ENCODE measurements at regions not wholly inside any gene's neighbourhood (a gene's known extent, or its start where the extent isn't known, plus 50 kb on each side); places are given as distances from the start of the nearest gene placed in this dataset.

DNA sequence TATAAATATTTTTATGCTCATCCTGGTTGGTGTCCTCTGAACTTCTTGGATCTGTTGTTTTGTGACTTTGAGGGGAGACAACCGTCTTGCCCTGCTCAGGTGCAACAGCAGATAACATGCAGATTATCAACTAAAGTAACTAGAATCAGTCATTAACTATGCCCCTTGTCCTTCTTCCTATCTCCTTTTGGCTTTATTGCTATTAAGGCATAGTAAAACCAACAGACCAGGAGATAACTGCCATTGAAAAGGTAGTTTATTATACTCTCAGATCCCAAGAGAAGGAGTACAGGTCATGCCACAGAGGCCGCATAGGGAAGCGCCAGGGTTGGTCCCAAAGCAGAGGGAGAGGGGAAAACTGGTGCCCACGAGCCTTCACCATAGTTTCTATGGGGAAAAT lies 418.2 kb downstream of the GJA1 start (continued):
- no peak for TF ChIP-seq SIX5 (IDR thresholded peaks at IDR 0.05; ENCODE audit: borderline replicate concordance in 1 of 2, insufficient read depth in 1 of 2, low read depth in 1 of 2, low read length in 2 of 2)

GRCh38 chr6:121855521-121855920 lies 420.1 kb downstream of the GJA1 start:
- ATAC-seq = no peak
- H3K36me3 ChIP-seq (ENCODE audit: control insufficient read depth, insufficient read depth, low read length) = no peaks in the 10 kb centered on the region
- WGBS (ENCODE audit: insufficient coverage, low coverage, missing lambda C conversion rate) = 0% methylated on average over 4 of the region's 4 CpGs
- no peaks in the 10 kb centered on the region; the same call in 1 of the 2 replicates for H3K9me3 ChIP-seq (replicated peaks; ENCODE audit: control insufficient read depth, insufficient read depth, low read depth, low read length)
- in situ Hi-C loops (cut with MboI) (no loop called here), intact Hi-C loops (cut with micrococcal nuclease) (no loop called here)
- no peaks in the 10 kb centered on the region for H3K79me2 ChIP-seq (ENCODE audit: control insufficient read depth, insufficient read depth, low read length)
- H3K9ac ChIP-seq (ENCODE audit: insufficient read depth in 1 of 2, low read depth in 2 of 2, low read length in 2 of 2) = no peak overlapping the region
- no peaks in the 10 kb centered on the region for H3K9me1 ChIP-seq (ENCODE audit: control insufficient read depth, insufficient read depth, low read length)
- POLR2A ChIA-PET = no interaction called here
- H2AFZ ChIP-seq (ENCODE audit: low read depth, low read length) = no peak overlapping the region
- BruUV-seq (replicated peaks) = no TSS peak
- H4K20me1 ChIP-seq (replicated peaks; ENCODE audit: control insufficient read depth, insufficient read depth, low read length) = no peaks in the 10 kb centered on the region
- no peak for TF ChIP-seq CHCHD3 (CRISPR knock-in tag; IDR thresholded peaks at IDR 0.05)
- no peak overlapping the region for H3K4me2 ChIP-seq (ENCODE audit: insufficient read depth, low read length)
- no peaks in the 10 kb centered on the region for H3K4me1 ChIP-seq (replicated peaks in 1 of 2; ENCODE audit: control insufficient read depth in 2 of 2, insufficient read depth in 2 of 2, low read length in 2 of 2)
- no peak for DNase-seq (ENCODE audit: extremely low read depth in 1 of 4, low spot score in 3 of 4)
- no peak overlapping the region for H3K27ac ChIP-seq (ENCODE audit: extremely low read depth, low read depth, low read length)
- H3K4me3 ChIP-seq = no peak overlapping the region
- no peak for FAIRE-seq
- CTCF ChIA-PET (ENCODE audit: low intra/inter-chr PET ratio) = no interaction called here
- no peaks in the 10 kb centered on the region for H3K27me3 ChIP-seq (ENCODE audit: control insufficient read depth in 2 of 2, insufficient read depth in 2 of 2, low read length in 2 of 2)

- WGBS (ENCODE audit: insufficient coverage, low coverage, missing lambda C conversion rate) = 10% methylated on average over 2 of the region's 2 CpGs
- TF ChIP-seq OTX1 (CRISPR knock-in tag; IDR thresholded peaks at IDR 0.05) = no peak
- TF ChIP-seq, protein P1, sequence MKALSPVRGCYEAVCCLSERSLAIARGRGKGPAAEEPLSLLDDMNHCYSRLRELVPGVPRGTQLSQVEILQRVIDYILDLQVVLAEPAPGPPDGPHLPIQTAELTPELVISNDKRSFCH (CRISPR knock-in tag; IDR thresholded peaks at IDR 0.05) = no peak
- TF ChIP-seq, protein P1 (tag; IDR thresholded peaks at IDR 0.05) = no peak
- TF ChIP-seq ATF3 (IDR thresholded peaks at IDR 0.05) = no peak
- no peak for TF ChIP-seq ATF3 (CRISPR knock-in tag; conservative IDR thresholded peaks at IDR 0.05)
- TF ChIP-seq, protein P2, sequence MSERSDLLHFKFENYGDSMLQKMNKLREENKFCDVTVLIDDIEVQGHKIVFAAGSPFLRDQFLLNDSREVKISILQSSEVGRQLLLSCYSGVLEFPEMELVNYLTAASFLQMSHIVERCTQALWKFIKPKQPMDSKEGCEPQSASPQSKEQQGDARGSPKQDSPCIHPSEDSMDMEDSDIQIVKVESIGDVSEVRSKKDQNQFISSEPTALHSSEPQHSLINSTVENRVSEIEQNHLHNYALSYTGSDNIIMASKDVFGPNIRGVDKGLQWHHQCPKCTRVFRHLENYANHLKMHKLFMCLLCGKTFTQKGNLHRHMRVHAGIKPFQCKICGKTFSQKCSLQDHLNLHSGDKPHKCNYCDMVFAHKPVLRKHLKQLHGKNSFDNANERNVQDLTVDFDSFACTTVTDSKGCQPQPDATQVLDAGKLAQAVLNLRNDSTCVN (CRISPR knock-in tag; IDR thresholded peaks at IDR 0.05) = no peak
- no peak for TF ChIP-seq ZNF263 (CRISPR knock-in tag; IDR thresholded peaks at IDR 0.05; ENCODE audit: borderline replicate concordance)
- no peak for TF ChIP-seq NFIC (IDR thresholded peaks at IDR 0.05)
- TF ChIP-seq ZSCAN32 (CRISPR knock-in tag; IDR thresholded peaks at IDR 0.05) = no peak
- no peak for TF ChIP-seq TRIM28 (IDR thresholded peaks at IDR 0.05)
- TF ChIP-seq ELF4 (CRISPR knock-in tag; IDR thresholded peaks at IDR 0.05) = no peak
Observed at GRCh38 chr6:121856296-121856695, 420.9 kb downstream of the GJA1 start.

More at GRCh38 chr6:121856296-121856695, 420.9 kb downstream of the GJA1 start:
- CTCF ChIA-PET (ENCODE audit: low intra/inter-chr PET ratio) = no interaction called here
- DNase-seq (ENCODE audit: extremely low read depth in 1 of 4, low spot score in 3 of 4) (no peak), FAIRE-seq (no peak), ATAC-seq (no peak)
- in situ Hi-C loops (cut with MboI) = no loop called here
- no peaks in the 10 kb centered on the region for H3K27me3 ChIP-seq (ENCODE audit: control insufficient read depth in 2 of 2, insufficient read depth in 2 of 2, low read length in 2 of 2)
- intact Hi-C loops (cut with micrococcal nuclease) = no loop called here
- no peaks in the 10 kb centered on the region for H3K79me2 ChIP-seq (ENCODE audit: control insufficient read depth, insufficient read depth, low read length)
- BruUV-seq (replicated peaks) = no TSS peak
- no peaks in the 10 kb centered on the region for H3K4me1 ChIP-seq (replicated peaks in 1 of 2; ENCODE audit: control insufficient read depth in 2 of 2, insufficient read depth in 2 of 2, low read length in 2 of 2)
- H3K4me3 ChIP-seq = no peak overlapping the region
- no peaks in the 10 kb centered on the region; the same call in 1 of the 2 replicates for H3K9me3 ChIP-seq (replicated peaks; ENCODE audit: control insufficient read depth, insufficient read depth, low read depth, low read length)
- H3K36me3 ChIP-seq (ENCODE audit: control insufficient read depth, insufficient read depth, low read length) = no peaks in the 10 kb centered on the region
- H4K20me1 ChIP-seq (replicated peaks; ENCODE audit: control insufficient read depth, insufficient read depth, low read length) = no peaks in the 10 kb centered on the region
- H2AFZ ChIP-seq (ENCODE audit: low read depth, low read length) = no peak overlapping the region
- H3K9me1 ChIP-seq (ENCODE audit: control insufficient read depth, insufficient read depth, low read length) = no peaks in the 10 kb centered on the region
- H3K9ac ChIP-seq (ENCODE audit: insufficient read depth in 1 of 2, low read depth in 2 of 2, low read length in 2 of 2) = no peak overlapping the region
- H3K27ac ChIP-seq (ENCODE audit: extremely low read depth, low read depth, low read length) = no peak overlapping the region
- POLR2A ChIA-PET = no interaction called here
- no peak overlapping the region for H3K4me2 ChIP-seq (ENCODE audit: insufficient read depth, low read length)

Measured in K562 (cell line).